ENCODE measurements at regions not wholly inside any gene's neighbourhood (a gene's known extent, or its start where the extent isn't known, plus 50 kb on each side); places are given as distances from the start of the nearest gene placed in this dataset.

- H3K4me3 ChIP-seq (ENCODE audit: low read depth, low read length), result no peak overlapping the region
- H3K27ac ChIP-seq, result no peak overlapping the region
- no peak for DNase-seq
- no peaks in the 10 kb centered on the region for H3K27me3 ChIP-seq (ENCODE audit: insufficient read depth, low read depth, severe bottlenecking)
- H3K36me3 ChIP-seq, result no peaks in the 10 kb centered on the region
- no peaks in the 10 kb centered on the region for H3K9me3 ChIP-seq (ENCODE audit: severe bottlenecking)
- TF ChIP-seq CTCF (IDR thresholded peaks at IDR 0.05; ENCODE audit: low read depth, low read length), result no peak
Observed at GRCh38 chr2:61588566-61588965, 50.4 kb upstream of the XPO1 start.
